GM19455 (cell line): ENCODE measurements at regions not wholly inside any gene's neighbourhood (a gene's known extent, or its start where the extent isn't known, plus 50 kb on each side); places are given as distances from the start of the nearest gene placed in this dataset.
"Not testable (repeated sequence)": the region's sequence is repeated elsewhere in the genome, so short reads cannot be mapped to it uniquely, and the experiment has no call there.

ENCODE experiments used
- ATAC-seq: cut with Tn5 transposase; IDR thresholded peaks from one replicate; pipeline ENCODE4 v1.9.1; 2021; ENCODE audit not compliant: unreplicated experiment

DNA sequence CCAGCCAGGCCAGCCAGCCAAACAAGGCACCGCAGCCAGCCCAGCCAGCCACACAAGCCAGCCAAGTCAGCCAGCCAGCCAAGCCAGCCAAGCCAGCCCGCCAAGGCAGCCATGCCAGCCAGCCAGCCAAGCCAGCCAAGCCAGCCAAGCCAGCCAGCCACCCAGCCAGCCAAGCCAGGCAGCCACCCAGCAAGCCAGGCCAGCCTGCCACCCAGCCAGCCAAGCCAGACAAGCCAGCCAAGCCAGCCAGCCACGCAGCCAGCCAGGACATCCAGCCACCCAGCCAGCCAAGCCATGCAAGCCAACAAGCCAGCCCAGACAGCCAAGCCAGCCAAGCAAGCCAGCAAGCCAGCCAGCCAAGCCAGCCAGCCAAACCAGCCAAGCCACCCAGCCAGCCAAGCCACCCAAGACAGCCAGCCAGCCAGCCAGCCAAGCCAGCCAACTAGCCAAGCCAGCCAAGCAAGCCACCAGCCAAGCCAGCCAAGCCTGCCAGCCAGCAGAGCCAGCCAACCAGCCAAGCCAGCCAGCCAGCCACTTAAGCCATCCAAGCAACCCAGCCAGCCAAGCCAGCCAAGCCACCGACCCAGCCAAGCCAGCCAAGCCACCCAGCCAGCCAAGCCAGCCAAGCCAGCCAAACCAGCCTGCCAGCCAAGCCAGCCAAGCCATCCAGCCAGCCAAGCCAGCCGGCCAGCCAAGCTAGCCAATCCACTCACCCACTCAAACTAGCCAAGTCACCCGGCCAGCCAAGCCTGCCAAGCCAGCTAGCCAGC is 341.3 kb upstream of the PLGLB2 start:
- ATAC-seq: not testable (repeated sequence)

DNA sequence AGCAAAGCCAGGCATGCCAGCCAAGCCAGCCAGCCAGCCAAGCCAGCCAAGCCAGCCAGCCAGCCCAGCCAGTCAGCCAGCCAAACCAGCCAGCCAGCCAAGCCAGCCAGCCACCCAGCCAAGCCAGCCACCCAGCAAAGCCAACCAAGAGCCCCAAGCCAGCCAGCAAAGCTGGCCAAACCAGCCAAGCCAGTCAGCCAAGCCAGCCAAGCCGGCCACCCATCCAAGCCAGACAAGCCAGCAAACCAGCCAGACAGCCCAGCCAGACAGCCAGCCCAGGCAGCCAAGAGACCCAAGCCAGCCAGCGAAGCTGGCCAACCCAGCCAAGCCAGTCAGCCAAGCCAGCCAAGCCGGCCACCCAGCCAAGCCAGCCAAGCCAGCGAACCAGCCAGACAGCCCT is 338.3 kb upstream of the PLGLB2 start:
- not testable (repeated sequence) for ATAC-seq

DNA sequence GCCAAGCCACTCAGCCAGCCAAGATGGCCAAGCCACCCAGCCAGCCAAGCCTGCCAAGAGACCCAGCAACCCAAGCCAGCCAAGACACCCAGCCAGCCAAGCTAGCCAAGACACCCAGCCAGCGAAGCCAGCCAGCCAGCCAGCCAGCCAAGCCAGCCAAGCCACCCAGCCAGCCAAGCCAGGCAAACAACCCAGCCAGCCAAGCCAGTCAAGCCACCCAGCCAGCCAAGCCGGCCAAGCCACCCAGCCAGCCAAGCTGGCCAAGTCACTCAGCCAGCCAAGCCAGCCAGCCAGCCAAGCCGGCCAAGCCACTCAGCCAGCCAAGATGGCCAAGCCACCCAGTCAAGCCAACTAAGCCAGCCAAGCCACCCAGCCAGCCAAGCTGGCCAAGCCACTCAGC is 337.5 kb upstream of the PLGLB2 start:
- not testable (repeated sequence) for ATAC-seq

DNA sequence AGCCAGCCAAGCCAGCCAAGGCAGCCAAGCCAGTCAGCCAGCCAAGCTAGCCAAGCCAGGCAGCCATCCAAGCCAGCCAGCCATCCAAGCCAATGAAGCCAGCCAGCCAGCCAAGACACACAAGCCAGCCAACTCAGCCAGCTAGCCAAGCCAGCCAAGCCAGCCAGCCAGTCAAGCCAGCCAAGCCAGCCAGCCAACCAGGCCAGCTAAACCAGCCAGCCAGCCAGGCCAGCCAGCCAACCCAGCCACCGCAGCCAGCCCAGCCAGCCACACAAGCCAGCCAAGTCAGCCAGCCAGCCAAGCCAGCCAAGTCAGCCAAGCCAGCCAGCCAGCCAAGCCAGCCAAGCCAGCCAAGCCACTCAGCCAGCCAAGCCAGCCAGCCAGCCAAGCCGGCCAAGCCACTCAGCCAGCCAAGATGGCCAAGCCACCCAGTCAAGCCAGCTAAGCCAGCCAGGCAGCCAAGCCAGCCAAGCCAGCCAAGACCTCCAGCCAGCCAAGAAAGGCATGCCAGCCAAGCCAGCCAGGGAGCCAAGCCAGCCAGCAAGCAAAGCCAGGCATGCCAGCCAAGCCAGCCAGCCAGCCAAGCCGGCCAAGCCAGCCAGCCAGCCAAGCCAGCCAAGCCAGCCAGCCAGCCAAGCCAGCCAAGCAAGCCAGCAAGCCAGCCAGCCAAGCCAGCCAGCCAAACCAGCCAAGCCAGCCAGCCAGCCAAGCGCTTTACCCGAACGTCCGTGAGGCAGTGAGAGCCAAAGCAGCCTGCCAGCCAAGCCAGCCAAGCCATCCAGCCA is 335.7 kb upstream of the PLGLB2 start:
- not testable (repeated sequence) for ATAC-seq

DNA sequence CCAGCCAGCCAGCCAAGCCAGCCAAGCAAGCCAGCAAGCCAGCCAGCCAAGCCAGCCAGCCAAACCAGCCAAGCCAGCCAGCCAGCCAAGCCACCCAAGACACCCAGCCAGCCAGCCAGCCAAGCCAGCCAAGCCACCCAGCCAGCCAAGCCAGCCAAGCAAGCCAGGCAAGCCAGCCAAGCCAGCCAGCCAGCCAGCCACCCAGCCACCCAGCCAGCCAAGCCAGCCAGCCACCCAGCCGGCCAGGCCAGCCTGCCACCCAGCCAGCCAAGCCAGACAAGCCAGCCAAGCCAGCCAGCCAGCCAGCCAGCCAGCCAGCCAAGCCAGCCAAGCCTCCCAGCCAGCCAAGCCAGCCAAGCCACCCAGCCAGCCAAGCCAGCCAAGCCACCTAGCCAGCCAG is 333.6 kb upstream of the PLGLB2 start:
- not testable (repeated sequence) for ATAC-seq

DNA sequence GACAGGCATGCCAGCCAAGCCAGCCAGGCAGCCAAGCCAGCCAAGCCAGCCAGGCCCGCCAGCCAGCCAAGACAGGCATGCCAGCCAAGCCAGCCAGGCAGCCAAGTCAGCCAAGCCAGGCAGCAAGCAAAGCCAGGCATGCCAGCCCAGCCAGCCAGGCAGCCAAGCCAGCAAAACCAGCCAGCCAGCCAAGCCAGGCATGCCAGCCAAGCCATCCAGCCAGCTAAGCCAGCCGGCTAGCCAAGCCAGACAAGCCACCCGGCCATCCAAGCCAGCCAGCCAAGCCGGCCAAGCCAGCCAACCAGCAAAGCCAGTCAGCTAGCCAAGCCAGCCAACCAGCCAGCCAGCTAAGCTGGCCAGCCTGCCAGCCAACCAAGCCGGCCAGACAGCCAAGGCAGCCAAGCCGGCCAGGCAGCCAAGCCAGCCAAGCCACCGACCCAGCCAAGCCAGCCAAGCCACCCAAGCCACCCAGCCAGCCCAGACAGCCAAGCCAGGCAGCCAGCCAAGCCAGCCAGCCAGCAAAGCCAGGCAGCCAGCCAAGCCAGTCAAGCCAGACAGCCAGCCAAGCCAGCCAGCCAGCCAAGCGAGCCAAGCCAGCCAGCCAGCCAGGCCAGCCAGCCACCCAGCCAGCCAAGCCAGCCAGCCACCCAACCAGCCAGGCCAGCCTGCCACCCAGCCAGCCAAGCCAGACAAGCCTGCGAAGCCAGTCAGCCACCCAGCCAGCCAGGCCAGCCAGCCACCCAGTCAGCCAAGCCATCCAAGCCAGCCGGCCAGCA is 332.9 kb upstream of the PLGLB2 start:
- ATAC-seq: not testable (repeated sequence)

DNA sequence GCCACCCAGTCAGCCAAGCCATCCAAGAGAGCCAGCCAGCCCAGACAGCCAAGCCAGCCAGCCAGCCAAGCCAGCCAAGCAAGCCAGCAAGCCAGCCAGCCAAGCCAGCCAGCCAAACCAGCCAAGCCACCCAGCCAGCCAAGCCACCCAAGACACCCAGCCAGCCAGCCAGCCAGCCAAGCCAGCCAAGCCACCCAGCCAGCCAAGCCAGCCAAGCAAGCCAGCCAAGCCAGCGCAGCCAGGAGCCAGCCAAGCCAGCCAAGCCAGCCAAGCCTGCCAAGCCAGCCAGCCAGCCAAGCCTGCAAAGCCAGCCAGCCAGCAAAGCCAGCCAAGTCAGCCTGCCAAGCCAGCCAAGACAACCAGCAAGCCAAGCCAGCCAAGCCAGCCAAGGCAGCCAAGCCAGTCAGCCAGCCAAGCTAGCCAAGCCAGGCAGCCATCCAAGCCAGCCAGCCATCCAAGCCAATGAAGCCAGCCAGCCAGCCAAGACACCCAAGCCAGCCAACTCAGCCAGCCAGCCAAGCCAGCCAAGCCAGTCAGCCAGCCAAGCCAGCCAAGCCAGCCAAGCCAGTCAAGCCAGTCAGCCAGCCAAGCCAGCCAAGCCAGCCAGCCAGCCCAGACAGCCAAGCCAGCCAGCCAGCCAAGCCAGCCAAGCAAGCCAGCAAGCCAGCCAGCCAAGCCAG is 332.2 kb upstream of the PLGLB2 start:
- not testable (repeated sequence) for ATAC-seq

DNA sequence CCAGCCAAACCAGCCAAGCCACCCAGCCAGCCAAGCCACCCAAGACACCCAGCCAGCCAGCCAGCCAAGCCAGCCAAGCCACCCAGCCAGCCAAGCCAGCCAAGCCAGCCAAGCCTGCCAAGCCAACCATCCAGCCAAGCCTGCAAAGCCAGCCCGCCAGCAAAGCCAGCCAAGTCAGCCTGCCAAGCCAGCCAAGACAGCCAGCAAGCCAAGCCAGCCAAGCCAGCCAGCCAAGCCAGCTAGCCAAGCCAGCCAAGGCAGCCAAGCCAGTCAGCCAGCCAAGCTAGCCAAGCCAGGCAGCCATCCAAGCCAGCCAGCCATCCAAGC is 331.7 kb upstream of the PLGLB2 start:
- not testable (repeated sequence) for ATAC-seq

DNA sequence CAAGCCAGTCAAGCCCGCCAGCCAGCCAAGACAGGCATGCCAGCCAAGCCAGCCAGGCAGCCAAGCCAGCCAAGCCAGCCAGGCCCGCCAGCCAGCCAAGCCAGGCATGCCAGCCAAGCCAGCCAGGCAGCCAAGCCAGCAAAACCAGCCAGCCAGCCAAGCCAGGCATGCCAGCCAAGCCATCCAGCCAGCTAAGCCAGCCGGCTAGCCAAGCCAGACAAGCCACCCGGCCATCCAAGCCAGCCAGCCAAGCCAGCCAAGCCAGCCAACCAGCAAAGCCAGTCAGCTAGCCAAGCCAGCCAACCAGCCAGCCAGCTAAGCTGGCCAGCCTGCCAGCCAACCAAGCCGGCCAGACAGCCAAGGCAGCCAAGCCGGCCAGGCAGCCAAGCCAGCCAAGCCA is 330.7 kb upstream of the PLGLB2 start:
- not testable (repeated sequence) for ATAC-seq

DNA sequence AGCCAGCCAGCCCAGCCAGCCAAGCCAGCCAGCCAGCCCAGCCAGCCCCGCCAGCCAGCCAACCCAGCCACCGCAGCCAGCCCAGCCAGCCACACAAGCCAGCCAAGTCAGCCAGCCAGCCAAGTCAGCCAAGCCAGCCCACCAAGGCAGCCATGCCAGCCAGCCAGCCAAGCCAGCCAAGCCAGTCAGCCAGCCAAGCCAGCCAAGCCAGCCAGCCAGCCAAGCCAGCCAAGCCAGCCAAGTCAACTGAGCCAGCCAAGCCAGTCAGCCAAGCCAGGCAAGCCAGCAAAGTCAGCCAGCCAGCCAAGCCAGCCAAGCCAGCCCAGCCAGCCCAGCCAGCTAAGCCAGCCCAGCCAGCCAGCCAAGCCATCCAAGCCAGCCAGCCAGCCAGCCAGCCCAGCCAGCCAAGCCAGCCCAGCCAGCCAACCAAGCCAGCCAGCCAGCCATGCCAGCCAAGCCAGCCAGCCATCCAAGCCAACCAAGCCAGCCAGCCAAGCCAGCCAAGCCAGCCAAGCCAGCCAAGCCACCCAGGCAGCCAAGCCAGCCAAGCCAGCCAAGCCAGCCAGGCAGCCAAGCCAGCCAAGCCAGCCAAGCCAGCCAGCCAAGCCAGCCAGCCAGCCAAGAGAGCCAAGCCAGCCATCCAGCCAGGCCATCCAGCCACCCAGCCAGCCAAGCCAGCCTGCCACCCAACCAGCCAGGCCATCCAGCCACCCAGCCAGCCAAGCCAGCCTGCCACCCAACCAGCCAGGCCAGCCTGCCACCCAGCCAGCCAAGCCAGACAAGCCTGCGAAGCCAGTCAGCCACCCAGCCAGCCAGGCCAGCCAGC is 329.9 kb upstream of the PLGLB2 start:
- ATAC-seq: not testable (repeated sequence)

DNA sequence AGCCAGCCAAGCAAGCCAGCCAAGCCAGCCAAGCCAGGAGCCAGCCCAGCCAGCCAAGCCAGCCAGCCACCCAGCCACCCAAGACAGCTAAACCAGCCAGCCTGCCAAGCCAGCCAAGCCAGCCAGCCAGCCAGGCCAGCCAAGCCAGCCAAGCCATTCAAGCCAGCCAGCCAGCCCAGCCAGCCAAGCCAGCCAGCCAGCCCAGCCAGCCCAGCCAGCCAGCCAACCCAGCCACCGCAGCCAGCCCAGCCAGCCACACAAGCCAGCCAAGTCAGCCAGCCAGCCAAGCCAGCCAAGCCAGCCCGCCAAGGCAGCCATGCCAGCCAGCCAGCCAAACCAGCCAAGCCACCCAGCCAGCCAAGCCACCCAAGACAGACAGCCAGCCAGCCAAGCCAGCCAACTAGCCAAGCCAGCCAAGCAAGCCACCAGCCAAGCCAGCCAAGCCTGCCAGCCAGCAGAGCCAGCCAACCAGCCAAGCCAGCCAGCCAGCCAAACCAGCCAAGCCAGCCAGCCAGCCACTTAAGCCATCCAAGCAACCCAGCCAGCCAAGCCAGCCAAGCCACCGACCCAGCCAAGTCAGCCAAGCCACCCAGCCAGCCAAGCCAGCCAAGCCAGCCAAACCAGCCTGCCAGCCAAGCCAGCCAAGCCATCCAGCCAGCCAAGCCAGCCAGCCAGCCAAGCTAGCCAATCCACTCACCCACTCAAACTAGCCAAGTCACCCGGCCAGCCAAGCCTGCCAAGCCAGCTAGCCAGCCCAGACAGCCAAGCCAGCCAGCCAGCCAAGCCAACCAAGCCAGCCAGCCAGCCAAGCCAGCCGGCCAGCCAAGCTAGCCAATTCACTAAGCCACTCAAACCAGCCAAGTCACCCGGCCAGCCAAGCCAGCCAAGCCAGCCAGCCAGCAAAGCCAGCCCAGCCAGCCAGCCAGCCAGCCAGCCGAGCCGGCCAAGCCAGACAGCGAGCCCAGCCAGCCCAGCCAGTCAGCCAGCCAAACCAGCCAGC is 328.8 kb upstream of the PLGLB2 start:
- not testable (repeated sequence) for ATAC-seq

DNA sequence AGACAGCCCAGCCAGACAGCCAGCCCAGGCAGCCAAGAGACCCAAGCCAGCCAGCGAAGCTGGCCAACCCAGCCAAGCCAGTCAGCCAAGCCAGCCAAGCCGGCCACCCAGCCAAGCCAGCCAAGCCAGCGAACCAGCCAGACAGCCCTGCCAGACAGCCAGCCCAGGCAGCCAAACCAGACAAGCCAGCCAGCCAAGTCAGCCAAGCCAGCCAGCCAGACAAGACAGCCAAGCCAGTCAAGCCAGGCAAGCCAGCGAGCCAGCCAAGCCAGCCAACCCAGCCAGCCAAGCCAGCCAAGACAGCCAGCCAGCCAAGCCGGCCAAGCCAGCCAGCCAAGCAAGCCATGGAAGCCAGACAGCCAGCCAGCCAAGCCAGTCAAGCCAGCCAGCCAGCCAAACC is 327.9 kb upstream of the PLGLB2 start:
- ATAC-seq: not testable (repeated sequence)

DNA sequence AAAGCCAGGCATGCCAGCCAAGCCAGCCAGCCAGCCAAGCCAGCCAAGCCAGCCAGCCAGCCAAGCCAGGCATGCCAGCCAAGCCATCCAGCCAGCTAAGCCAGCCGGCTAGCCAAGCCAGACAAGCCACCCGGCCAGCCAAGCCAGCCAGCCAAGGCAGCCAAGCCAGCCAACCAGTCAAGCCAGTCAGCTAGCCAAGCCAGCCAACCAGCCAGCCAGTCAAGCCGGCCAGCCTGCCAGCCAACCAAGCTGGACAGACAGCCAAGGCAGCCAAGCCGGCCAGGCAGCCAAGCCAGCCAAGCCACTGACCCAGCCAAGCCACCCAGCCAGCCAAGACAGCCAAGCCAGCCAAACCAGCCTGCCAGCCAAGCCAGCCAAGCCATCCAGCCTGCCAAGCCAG is 326.9 kb upstream of the PLGLB2 start:
- not testable (repeated sequence) for ATAC-seq

DNA sequence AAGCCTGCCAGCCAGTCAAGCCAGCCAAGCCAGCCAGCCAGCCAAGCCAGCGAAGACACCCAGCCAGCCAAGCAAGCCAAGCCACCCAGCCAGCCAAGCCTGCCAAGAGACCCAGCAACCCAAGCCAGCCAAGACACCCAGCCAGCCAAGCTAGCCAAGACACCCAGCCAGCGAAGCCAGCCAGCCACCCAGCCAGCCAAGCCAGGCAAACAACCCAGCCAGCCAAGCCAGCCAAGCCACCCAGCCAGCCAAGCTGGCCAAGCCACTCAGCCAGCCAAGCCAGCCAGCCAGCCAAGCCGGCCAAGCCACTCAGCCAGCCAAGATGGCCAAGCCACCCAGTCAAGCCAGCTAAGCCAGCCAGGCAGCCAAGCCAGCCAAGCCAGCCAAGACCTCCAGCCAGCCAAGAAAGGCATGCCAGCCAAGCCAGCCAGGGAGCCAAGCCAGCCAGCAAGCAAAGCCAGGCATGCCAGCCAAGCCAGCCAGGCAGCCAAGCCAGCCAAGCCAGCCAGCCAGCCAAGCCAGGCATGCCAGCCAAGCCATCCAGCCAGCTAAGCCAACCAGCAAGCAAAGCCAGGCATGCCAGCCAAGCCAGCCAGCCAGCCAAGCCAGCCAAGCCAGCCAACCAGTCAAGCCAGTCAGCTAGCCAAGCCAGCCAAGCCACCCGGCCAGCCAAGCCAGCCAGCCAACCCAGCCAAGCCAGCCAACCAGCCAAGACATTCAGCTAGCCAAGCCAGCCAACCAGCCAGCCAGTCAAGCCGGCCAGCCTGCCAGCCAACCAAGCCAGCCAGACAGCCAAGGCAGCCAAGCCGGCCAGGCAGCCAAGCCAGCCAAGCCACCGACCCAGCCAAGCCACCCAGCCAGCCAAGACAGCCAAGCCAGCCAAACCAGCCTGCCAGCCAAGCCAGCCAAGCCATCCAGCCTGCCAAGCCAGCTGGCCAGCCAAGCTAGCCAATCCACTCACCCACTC is 323.8 kb upstream of the PLGLB2 start:
- not testable (repeated sequence) for ATAC-seq

DNA sequence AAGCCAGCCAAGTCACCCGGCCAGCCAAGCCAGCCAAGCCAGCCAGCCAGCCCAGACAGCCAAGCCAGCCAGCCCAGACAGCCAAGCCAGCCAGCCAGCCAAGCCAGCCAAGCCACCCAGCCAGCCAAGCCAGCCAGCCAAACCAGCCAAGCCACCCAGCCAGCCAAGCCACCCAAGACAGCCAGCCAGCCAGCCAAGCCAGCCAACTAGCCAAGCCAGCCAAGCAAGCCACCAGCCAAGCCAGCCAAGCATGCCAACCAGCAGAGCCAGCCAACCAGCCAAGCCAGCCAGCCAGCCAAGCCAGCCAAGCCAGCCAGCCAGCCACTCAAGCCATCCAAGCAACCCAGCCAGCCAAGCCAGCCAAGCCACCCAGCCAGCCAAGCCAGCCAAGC is 323.1 kb upstream of the PLGLB2 start:
- ATAC-seq: not testable (repeated sequence)

DNA sequence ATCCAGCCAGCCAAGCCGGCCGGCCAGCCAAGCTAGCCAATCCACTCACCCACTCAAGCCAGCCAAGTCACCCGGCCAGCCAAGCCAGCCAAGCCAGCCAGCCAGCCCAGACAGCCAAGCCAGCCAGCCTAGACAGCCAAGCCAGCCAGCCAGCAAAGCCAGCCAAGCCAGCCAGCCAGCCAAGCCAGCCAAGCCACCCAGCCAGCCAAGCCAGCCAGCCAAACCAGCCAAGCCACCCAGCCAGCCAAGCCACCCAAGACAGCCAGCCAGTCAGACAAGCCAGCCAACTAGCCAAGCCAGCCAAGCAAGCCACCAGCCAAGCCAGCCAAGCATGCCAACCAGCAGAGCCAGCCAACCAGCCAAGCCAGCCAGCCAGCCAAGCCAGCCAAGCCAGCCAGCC is 322.7 kb upstream of the PLGLB2 start:
- ATAC-seq: not testable (repeated sequence)

DNA sequence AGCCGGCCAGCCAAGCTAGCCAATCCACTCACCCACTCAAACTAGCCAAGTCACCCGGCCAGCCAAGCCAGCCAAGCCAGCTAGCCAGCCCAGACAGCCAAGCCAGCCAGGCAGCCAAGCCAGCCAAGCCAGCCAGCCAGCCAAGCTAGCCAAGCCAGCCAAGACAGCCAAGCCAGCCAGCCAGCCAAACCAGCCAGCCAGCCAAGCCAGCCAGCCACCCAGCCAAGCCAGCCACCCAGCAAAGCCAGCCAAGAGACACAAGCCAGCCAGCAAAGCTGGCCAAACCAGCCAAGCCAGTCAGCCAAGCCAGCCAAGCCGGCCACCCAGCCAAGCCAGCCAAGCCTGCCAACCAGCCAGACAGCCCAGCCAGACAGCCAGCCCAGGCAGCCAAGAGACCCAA is 322.2 kb upstream of the PLGLB2 start:
- ATAC-seq: not testable (repeated sequence)
